GM21515 (cell line): ENCODE measurements at regions not wholly inside any gene's neighbourhood (a gene's known extent, or its start where the extent isn't known, plus 50 kb on each side); places are given as distances from the start of the nearest gene placed in this dataset.

Experiments
- ATAC-seq: cut with Tn5 transposase; IDR thresholded peaks from one replicate; pipeline ENCODE4 v1.9.1; 2021; ENCODE audit not compliant: unreplicated experiment

- no peak for ATAC-seq
Observed at GRCh38 chr2:106628377-106628776, 141.2 kb downstream of the CD8B2 start.

- ATAC-seq = no peak
Observed at GRCh38 chr2:106629981-106630380, 142.8 kb downstream of the CD8B2 start.

- no peak for ATAC-seq
Observed at GRCh38 chr2:106631281-106631680, 144.1 kb downstream of the CD8B2 start.

- ATAC-seq = no peak
Observed at GRCh38 chr2:106638043-106638442, 150.9 kb downstream of the CD8B2 start.

- no peak for ATAC-seq
Observed at GRCh38 chr2:106638580-106638979, 151.4 kb downstream of the CD8B2 start.

GRCh38 chr2:106642679-106643078 is 155.5 kb downstream of the CD8B2 start:
- ATAC-seq = no peak

GRCh38 chr2:106644623-106645022 is 157.5 kb downstream of the CD8B2 start:
- no peak for ATAC-seq

GRCh38 chr2:106646605-106647004 is 159.4 kb downstream of the CD8B2 start:
- no peak for ATAC-seq

GRCh38 chr2:106649306-106649705 is 162.1 kb downstream of the CD8B2 start:
- ATAC-seq = no peak

GRCh38 chr2:106653465-106653864 is 166.3 kb downstream of the CD8B2 start:
- no peak for ATAC-seq

GRCh38 chr2:106658616-106659015 is 171.5 kb downstream of the CD8B2 start:
- ATAC-seq = no peak

GRCh38 chr2:106664669-106665068 is 177.5 kb downstream of the CD8B2 start:
- peak; percentile 80 for ATAC-seq

GRCh38 chr2:106667478-106668070 is 180.4 kb downstream of the CD8B2 start:
- ATAC-seq = no peak

GRCh38 chr2:106685180-106685897 is 198.2 kb downstream of the CD8B2 start:
- no peak for ATAC-seq

GRCh38 chr2:106686814-106687213 is 199.2 kb downstream of the ST6GAL2 start:
- no peak for ATAC-seq

GRCh38 chr2:106694964-106695470 is 190.9 kb downstream of the ST6GAL2 start:
- no peak for ATAC-seq

GRCh38 chr2:106695919-106696318 is 190.0 kb downstream of the ST6GAL2 start:
- no peak for ATAC-seq

GRCh38 chr2:106700616-106701015 is 185.4 kb downstream of the ST6GAL2 start:
- ATAC-seq = no peak

GRCh38 chr2:106701203-106702022 is 184.6 kb downstream of the ST6GAL2 start:
- no peak for ATAC-seq

- ATAC-seq = no peak
Observed at GRCh38 chr2:106703161-106703560, 182.8 kb downstream of the ST6GAL2 start.

- ATAC-seq = no peak
Observed at GRCh38 chr2:106704798-106705197, 181.2 kb downstream of the ST6GAL2 start.

- no peak for ATAC-seq
Observed at GRCh38 chr2:106705877-106706276, 180.1 kb downstream of the ST6GAL2 start.
